Left cardiac atrium (tissue), 4 donors: ENCODE measurements at regions not wholly inside any gene's neighbourhood (a gene's known extent, or its start where the extent isn't known, plus 50 kb on each side); places are given as distances from the start of the nearest gene placed in this dataset.

ENCODE experiments used
- ATAC-seq, 2 donors: fragments of 200-7000 bp; cut with Tn5 transposase; one replicate each; pipeline ENCODE4 v1.9.1; 2020; ENCODE audit warnings: mild to moderate bottlenecking in 2 of 2, moderate library complexity in 2 of 2
- DNase-seq: peaks from one replicate; pipeline ENCODE4 v3.0.0-alpha.2; 2020
- intact Hi-C, 2 donors: fragments of 100-400 bp; cut with DNase I; formaldehyde crosslinking; loops; one replicate each; pipeline versions ENCODE4 v1.14.1 to v1.15.1; 2022 to 2023
- donor health status: DM: no; HTN: yes; CAD: no.
- donor health status: DM: no; HTN: yes; CAD: no; lungs with severe emphysema.
- donor health status: DM: yes; HTN: yes; CAD: no.
- donor health status: Dilated cardiomyopathy.

DNA sequence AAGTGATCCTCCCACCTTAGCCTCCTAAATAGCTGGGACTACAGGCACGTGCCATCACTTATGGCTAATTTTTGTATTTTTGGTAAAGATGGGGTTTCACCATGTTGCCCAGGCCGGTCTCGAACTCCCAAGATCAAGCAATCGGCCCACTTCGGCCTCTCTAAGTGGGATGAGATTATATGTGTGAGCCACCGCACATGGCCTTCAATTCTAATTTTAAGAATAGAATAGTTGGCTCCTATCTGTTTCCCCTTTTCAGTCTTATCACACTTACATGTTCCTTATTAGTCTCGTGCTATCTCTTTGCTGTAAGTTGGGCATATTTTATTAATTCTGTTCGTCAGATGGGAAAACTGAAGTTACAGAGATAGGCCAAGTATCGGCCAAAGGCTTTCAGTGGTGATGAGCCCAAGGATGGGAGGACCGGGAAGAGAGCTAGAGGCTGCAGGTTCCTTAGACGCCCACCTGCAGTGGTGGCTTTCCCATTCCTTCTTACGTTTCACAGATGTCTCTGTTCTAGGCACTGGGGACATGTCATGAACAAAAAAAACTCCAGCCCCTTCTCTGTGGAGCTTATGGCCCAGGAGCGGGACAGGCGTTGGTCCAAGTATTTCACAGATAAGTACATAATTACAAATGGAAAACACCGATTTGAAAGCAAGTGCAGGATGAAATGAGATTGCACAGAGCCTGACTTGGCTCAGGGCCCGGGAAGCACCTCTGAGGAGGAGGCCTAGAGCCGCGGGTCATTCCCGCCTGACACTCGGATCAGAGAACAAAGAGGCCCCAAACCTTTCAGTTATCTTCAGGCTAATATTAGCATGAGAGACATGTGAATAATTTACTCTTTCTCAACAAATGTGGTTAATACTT lies 91.1 kb upstream of the KLF13 start:
- intact Hi-C loops = no loop called here
- ATAC-seq (peak; percentile 72 to 82), DNase-seq (peak; percentile 62)

DNA sequence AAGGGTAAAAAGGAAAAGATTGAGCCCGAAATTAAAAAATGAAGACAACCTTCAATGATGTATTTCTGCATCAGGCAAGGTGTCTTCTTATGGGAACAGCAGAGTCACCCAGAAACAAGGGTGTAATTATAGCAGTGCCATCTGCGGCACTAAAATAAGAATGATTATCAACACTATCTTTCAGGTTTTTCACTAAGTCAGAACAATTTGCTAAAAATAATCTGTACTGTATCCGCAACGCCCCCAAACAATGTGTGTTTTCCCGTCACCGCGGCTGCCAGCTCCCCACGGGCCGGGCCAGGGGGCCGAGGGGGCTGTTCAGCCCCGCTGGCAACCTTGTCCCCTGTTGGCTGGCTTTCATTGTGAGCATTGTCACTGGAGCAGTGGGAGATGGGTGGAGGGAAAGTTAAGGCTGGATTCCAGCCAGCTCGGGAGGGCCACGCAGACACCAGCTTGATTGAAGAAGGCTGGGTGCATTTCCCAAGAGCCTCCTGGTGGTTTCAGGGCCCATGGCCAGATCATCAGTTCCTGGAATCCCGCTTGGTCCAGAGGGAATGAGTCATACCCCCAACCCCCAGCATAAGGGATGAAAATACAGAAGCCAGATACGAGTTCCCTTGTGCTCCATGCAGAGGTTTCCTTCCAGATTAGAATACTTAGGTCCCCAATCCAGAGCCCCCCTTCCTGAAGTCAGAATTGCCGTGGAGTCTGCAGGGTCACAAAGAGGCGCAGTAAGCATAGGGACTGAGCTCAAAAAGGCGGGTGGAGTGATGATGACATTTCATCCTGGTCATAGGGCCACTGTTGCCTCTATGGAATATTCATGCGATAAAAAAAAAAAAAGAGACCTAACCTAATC lies 90.2 kb upstream of the KLF13 start:
- ATAC-seq = peak; percentile 91 to 95
- intact Hi-C loops = no loop called here
- DNase-seq = peak; percentile 78

DNA sequence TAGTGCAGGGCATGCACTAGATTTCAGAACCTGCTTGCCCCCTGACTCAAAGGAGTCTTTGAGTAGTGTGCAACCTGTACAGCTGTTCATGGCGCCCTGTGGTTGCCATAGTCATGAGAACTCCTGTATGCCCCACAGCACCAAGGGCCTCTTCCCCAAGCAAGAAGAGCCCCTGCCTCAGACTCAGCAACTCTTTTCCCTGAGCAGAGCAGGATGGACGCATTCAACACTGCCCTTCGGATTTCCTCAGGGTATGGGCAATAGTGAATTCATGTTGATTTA lies 89.7 kb upstream of the KLF13 start:
- no peak for ATAC-seq
- intact Hi-C loops = no loop called here
- no peak for DNase-seq

DNA sequence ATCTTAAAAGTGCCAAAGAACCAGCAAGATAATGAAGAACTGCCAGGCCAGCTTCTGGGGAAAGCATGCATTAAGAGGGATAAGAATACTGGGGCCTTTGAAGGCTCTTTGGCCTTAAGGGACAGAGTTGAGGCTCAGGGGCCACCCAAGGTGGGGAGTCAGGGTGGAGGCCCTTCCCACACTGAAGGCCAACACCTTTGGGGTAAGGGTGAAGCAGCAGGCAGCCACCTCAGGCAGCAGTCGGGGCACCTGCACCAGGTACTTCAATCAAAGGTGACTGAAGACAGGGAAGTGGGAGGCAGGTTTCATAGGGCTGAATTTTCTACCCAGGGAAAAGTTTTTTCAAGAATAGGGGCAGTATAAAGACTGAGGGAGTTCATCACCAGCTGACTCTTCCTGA lies 87.7 kb upstream of the KLF13 start:
- DNase-seq = no peak
- intact Hi-C loops = no loop called here
- no peak for ATAC-seq

DNA sequence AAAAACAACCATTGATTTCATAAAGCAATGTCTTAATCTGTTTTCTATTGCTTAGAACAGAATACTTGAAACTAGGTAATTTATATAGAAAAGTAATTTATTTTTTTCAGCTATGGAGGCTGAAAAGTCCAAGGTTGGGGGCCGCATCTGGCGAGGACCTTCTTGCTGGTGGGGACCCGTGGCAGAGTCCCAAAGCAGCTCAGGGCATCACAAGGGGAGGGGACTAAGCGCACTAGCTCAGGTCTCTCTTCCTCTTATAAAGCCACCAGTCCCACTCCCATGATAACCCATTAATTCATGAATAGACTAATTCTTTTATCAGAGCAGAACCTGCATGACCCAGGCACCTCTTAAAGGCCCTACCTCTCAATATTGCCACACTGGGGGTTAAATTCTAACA lies 87.2 kb upstream of the KLF13 start:
- DNase-seq = no peak
- ATAC-seq = no peak
- intact Hi-C loops = no loop called here

DNA sequence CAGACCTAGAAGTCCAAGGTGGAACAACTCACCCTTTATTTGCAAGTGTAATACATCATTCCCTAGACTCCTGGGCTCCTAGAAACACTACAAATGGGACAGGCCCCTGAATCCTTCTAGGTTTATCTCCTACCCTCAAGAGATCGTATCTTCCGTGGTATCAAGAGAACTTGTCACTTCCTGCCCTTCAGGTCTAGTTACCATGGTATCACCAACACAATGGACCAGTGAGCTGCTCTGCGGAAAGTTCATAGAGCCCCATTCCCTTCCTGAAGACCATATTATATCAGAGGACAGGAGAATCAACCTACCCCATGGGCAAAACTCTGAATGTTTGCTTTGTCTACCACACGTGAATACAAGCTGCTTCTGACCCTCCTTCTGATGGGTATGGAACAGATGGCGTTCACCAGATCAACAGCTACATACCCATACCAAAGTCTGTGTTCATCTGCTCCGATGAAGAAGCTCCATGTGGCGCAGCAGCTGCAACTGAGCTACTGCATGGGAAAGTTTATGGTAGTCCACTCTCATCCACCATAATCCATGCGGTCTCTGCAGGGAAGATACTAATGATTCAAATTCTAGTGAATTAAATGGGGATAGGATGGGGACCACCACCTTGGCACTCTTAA lies 84.6 kb upstream of the KLF13 start:
- DNase-seq (no peak), ATAC-seq (no peak)
- intact Hi-C loops = no loop called here

DNA sequence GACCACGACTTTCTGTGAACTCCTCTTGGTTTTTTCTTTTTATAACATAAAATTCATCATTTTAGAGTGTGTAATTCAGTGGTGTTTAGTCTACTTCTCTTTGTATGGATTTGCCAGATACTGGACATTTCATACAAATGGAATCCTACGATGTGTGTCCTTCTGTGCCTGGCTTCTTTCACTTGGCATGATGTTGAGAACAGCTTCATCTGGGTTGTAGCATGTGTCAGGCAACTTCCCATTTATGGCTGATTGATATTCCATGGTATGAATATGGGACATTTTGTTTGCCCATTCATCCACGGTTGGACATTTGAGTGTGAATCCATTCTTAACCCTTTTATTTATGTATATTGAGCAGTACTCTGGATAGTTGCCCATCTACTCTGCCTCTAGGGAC lies 82.7 kb upstream of the KLF13 start:
- no peak for ATAC-seq
- intact Hi-C loops = no loop called here
- no peak for DNase-seq

DNA sequence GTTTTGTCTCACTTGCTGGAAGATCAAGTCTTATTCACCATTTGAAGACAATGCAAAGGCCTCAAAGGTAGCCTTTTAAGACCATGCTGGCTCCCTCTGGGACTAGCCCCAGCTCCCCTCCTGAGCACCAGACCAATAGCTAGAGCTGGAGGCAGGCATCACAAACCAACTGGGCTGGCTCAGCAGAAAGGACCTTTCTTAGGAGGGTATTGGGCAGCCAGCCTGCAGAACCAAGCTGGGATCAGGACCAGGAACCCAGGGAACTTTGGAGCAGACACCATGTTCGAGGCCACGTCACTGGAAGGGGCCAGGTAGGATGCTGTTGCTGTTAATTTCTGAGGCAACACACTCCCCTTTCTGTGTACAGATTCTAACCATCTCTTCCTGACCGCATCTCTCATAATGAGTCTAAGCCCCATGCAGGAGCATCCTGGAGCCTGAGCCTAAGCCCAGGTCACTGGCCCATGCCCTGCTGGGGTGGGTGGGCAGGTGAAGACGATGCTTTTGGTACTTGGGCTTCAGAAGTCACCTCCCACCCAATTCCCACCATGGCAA lies 81.4 kb upstream of the KLF13 start:
- ATAC-seq (no peak), DNase-seq (no peak)
- intact Hi-C loops = no loop called here

DNA sequence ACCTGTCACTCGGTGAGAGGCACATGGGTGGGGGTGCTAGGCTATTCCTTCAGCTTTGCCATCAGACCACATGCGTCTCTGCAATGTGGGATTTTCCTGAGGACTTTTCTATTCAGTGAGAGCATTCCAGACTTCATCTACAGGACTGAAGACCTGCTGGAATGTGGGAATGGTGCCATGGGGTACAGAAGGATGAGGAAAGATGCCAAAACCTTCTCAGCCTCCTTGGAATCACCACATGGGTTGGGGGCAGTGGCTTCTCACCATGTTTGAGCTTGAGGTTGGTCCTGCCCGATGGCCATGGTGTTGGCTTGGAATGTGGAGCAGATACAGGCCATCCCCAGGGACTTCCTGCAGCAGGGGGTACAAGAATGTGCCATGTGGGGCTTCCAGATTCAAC lies 80.9 kb upstream of the KLF13 start:
- intact Hi-C loops = no loop called here
- ATAC-seq (no peak), DNase-seq (no peak)

DNA sequence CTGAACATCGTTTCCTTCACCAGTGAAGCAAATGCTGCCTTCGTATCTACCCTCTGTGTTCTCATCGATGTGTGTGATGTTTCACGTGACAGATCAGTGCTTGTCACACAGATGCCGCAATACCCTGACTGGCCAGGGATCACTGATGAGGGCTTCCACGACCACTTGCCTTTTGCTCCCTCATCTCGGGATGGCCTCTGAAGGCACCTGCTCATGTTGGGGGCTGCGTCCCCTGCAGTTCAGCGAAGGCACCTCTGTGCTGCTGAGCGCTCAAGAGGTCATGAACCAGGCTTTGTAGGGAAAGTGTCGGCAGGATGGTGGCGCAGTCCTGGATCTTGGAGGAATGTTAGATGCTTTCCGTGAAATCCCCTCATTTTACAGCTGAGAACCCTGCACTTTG lies 79.2 kb upstream of the KLF13 start:
- intact Hi-C loops = no loop called here
- ATAC-seq = no peak
- no peak for DNase-seq

DNA sequence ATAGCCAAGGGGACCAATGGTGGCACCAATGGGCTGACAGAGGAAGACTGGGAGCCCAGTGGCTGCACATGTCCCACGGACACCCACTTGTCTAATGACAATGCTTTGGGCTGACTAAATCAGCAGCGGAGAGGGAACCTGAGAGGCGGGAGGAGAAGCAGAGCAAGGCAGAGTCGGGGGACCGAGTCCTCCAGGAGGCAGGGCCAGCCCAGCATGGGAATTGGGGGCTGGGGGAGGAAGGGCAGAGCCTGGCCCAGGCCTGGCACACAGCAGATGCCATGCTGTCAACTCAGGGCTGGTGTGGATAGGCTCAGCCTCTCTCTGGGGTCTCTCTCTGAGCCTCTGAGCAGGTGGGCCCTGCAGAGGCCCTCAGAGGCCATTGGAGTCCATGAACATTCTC lies 78.4 kb upstream of the KLF13 start:
- ATAC-seq (no peak), DNase-seq (no peak)

DNA sequence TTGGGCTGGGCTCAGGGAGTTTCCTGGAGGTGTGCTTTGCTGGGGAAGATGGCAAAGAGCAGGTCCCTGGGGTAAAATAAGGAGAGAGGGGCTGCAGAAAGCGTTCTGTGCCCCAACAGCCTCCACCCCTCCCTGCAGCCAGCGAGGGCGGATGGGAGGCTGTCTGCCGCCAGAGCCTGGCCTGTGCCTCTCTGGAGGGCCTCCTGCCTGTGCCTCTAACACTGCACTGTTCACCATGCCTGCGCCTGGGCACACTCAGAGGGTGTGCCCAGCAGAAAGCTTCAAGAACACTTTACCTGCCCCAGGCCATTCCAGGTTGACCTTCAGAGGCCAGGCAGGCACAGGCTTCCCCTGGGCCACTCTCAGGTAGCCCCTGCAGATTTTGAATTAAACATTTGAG lies 77.7 kb upstream of the KLF13 start:
- DNase-seq (no peak), ATAC-seq (no peak)
- intact Hi-C loops = no loop called here

More for the DNA sequence above, 78.4 kb upstream of the KLF13 start:
- intact Hi-C loops = no loop called here

DNA sequence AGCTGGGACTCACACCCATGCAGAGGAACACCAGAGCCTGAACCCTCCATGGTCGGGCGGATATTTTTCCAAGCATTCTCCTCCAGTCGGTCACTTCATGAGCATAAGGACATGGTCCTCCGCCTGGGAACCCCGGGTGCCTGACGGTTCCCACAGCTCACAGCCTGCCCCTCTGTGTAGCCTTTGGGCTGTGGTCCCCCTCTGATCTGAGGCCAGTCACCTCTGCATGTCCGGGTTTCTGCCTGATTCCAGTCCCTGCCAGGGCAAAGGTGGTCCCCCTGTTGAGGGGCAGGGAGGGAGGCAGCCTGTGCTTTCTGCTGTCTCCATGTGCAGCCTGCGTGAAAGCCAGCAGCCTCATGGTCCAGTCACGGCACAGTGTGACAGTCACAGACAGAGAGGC lies 76.6 kb upstream of the KLF13 start:
- intact Hi-C loops = no loop called here
- DNase-seq = no peak
- ATAC-seq = no peak

DNA sequence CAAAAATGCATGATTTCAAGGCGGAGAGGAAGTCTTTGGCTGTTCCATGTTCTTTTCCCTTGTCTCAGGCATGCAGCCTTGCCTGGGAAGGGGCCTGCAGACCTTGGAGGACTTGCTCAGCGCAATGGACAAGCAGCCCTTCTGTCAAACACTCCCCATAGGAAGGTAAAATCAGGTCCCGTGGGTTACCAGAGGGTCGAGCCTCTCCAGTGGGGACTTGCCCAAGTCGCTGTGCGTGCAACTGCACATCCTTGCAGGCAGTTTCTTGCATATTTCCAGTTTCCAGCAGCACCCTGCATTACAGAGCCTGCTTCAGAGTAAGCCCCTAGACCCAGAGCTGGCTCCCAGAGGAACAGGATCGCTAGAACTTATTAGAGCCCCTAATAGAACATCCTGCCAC lies 75.5 kb upstream of the KLF13 start:
- no peak for ATAC-seq
- intact Hi-C loops = no loop called here
- DNase-seq = no peak

DNA sequence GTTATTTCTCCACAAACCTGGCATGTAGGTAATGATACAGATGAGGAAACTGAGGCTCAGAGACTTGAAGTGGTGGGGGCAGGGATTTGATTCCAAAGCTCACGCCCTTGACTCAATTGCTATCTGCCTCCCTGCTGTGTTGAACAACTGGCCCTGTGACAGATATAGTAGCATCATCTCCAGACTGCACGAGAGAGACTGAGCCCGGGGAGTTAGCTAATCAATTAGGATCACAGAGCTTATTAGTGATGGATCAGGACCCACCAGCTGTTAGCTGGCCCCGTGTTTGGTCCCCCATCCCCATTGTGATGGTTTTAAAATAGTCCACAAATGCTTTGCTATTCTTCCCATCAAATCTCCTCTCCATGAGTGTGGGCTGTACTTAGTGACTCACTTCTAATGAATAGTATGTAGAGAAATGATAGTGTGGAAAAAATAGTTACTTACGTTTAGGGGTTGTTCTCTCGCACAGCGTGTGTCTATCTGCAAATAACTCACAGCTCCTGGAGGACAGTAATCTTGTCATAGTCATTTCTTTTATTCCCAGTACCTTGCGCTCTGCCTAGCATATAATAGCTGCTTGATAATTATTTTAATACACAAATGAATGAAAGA lies 74.4 kb upstream of the KLF13 start:
- intact Hi-C loops = no loop called here
- DNase-seq = no peak
- ATAC-seq = no peak

DNA sequence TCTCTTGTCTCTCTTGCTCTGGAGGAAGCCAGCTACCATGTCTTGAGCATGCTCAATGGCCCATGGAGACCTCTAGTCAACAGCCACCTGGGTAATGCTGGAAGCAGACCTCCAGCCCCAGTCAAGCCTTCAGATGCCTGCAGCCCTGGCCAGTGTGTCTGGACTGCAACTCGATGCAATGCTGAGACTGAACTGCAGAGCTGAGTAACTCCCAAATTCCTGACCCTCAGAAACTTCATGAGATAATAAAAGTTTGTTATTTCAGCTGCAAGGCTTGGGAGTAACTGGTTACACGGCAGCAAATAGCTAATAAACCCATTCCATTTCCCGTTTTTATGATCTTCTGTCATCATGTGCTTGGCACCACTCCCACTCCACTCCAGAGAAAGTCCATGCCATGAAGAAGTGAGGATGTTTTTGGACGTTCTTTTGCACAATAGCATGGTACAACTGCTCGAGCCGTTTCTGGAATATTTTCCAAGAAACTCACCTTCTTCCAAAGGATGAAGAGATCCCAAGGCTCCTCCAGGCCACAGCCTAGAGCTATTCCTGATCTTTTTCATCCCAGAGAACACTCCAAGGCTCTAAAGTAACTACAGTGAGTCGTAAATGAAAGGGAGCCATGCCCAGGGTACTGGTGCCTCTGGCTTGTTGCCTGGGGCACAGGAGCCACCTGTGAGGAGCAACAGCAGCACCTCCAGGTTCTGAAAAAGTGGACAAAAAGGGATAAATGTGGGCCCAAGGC lies 72.0 kb upstream of the KLF13 start:
- ATAC-seq (peak in 1 of 2 donors; percentile 65), DNase-seq (no peak)
- intact Hi-C loops = no loop called here

DNA sequence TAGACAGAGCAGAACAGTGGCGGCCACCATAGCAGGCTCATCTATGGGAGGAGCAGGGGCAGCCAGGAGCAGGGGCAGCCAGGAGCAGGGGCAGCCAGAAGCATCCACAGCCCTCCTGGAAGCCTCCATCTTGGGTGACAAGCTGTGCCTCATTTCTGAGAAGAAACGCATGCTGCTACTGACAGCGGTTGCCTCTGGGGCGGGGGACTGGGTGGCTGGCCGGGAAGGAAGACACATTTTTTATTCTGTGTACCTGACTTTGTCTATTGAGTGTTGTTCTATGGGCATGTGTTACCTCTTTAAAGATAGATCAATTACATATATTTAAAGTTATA lies 71.5 kb upstream of the KLF13 start:
- intact Hi-C loops = no loop called here
- ATAC-seq = no peak
- no peak for DNase-seq

DNA sequence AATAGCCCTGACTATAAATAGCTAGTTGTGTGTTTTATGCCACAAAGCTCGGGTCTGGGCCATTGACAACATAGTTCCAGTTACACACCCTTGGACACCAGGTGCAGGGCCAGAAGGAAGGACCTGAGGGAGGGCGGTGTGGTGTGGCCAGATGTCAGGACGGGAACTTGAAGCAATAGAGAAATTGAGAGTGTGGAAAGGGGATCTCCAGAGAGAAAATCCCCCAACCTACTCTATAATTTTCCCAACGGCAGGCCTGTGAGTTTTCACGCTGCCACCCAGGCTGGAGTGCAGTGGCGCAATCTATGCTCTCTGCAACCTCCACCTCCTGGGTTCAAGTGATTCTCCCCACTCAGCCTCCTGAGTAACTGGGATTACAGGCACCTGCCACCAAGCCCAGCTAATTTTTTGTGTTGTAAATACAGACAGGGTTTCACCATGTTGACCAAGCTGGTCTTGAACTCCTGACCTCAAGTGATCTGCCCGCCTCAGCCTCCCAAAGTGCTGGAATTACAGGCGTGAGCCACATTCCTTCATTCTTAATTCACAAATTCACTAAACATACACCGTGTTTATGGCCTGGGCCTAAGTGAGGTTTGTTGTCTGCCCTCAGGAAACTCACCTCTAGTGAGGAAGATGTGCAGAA lies 70.8 kb upstream of the KLF13 start:
- no peak for ATAC-seq
- DNase-seq = no peak
- intact Hi-C loops = no loop called here
